GM12864 (cell line): ENCODE measurements at regions not wholly inside any gene's neighbourhood (a gene's known extent, or its start where the extent isn't known, plus 50 kb on each side); places are given as distances from the start of the nearest gene placed in this dataset.

Source experiments
- DNase-seq: peaks from one replicate; pipeline ENCODE4 v3.0.0-alpha.2; 2011; ENCODE audit warnings: low read depth
- H3K4me3 ChIP-seq: 2 replicates; pipeline ENCODE4 v1.5.1; 2011; ENCODE audit warnings: mild to moderate bottlenecking, low read depth, low read length, control low read depth
- TF ChIP-seq, protein P1 (sequence below): IDR thresholded peaks from 2 replicates; pipeline ENCODE4 v1.5.1; 2011; ENCODE audit warnings: low read depth, mild to moderate bottlenecking, moderate library complexity, low read length, control low read depth, inconsistent platforms; ENCODE audit errors: missing control alignments

DNA sequence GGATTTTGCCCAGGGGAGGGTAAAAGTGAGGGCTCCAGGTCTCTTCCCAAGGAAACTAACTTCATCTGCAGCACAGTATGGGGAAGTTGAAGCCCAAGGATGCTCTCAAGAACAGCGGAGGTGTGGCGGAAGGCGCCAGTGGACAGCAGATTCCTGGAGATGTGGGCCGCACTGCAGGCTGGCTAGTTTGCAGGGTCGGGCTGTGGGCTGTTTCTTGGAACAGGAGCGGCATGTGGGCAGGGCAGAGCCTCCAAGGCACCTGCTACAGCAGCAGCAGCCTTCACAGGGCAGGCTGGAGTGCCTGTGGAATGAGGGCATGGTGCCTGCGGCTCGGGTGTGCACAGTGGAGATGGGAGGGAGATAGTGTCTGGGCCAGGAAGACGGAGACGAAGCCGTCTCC, 100.0 kb upstream of the SFSWAP start:
- H3K4me3 ChIP-seq = no peak overlapping the region
- TF ChIP-seq, protein P1, sequence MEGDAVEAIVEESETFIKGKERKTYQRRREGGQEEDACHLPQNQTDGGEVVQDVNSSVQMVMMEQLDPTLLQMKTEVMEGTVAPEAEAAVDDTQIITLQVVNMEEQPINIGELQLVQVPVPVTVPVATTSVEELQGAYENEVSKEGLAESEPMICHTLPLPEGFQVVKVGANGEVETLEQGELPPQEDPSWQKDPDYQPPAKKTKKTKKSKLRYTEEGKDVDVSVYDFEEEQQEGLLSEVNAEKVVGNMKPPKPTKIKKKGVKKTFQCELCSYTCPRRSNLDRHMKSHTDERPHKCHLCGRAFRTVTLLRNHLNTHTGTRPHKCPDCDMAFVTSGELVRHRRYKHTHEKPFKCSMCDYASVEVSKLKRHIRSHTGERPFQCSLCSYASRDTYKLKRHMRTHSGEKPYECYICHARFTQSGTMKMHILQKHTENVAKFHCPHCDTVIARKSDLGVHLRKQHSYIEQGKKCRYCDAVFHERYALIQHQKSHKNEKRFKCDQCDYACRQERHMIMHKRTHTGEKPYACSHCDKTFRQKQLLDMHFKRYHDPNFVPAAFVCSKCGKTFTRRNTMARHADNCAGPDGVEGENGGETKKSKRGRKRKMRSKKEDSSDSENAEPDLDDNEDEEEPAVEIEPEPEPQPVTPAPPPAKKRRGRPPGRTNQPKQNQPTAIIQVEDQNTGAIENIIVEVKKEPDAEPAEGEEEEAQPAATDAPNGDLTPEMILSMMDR = no peak
- no peak for DNase-seq

DNA sequence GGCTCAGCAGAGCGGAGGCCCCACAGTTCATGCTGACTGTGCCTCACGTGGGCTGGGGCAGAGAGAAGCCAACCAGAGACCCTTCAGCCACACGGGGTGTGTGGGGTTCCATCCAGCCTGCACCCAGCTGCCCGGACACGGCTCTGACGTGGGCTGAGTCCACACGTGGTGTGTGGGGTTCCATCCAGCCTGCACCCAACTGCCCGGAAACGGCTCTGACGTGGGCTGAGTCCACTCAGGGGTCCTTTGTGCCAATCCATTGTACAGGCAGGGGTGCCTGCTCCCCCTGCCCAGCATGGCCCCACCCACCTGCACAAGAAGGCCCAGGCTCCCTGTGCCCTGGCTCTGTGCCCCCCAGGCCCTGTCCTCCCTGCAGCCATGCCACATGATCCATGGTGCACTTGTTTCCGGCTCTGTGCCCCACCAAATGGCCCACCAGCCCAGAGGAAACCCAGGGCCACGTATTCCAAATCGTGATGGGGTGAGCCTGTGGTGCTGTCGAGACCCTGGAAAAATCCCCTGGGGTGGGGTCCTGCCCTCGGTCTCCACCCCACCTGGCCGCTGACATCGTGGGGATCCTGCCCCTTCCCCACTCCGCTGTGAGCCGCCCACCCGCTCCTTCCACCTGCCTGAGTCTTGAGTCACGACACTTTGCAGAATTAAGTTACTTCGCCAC, 99.3 kb upstream of the SFSWAP start:
- TF ChIP-seq, protein P1 = no peak
- no peak overlapping the region for H3K4me3 ChIP-seq
- DNase-seq = no peak

DNA sequence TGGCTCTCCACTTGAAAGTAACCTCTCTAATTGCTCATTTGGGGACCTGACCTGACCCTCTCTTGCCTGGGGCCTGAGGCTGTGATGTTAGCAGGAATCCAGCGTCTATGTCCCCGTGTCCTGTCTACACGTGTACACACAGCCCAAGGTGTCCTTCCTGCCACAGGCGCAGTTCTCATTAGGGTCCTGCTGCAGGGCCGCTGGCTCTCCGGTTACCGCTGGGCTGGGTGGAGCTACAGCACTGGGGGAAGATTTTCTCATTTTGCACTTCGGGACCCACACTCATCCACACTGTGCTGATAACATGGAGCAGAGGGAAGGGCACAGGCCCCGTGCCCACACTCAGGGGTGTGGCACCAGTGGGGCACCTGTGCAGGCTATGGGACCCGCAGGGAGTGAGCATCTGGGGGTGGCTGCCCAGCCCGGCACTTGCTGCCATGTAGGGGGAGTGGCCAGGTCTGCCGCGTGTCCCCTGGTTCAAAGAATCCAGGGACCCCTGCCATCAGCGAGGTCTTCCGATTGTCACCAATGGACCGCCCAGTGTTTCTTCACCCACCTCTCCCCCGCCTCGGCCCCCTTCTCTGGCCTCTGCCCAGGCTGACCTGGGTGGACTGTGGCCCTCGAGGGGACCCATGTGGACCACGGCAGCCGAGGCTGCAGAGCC, 98.7 kb upstream of the SFSWAP start:
- H3K4me3 ChIP-seq = no peak overlapping the region
- no peak for DNase-seq
- TF ChIP-seq, protein P1 = no peak

DNA sequence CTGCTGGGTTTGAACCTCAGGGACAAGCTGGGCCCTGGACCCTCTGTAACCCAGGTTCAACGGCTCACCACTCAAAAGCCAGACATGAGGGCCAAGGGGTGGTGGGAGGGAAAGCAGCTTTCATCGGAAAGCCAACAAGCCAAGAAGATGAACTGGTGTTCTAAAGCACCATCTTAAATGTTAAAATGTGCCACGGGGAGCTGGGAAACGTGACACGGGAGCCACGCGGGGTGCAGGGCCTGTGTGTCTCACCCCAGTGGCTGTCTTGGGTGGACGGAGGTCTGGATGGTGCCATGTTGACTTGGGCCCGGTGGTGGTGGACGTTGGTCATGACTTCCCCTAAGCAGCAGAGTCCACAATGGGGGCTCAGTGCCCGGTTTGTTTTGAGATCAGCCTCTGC, 97.7 kb upstream of the SFSWAP start:
- no peak overlapping the region for H3K4me3 ChIP-seq
- TF ChIP-seq, protein P1 = no peak
- DNase-seq = no peak

DNA sequence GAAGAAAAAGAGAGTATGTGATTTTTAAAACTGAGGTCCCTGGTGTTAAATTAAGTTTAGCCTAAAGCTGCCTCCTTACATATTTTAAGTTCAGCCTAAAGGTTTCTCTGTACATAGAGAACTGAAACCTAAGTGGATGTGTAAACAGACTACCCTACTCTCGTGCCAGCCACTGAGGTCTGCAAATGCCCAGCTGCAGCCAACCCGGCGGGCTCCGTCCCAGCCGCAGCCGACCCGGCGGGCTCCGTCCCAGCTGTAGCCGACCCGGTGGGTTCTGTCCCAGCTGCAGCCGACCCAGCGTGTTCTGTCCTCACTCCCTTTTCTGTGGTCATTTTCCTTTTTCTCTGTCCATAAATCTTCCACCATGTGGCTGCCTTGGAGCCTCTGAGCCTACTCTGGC, 97.2 kb upstream of the SFSWAP start:
- DNase-seq = no peak
- no peak overlapping the region for H3K4me3 ChIP-seq
- TF ChIP-seq, protein P1 = no peak

DNA sequence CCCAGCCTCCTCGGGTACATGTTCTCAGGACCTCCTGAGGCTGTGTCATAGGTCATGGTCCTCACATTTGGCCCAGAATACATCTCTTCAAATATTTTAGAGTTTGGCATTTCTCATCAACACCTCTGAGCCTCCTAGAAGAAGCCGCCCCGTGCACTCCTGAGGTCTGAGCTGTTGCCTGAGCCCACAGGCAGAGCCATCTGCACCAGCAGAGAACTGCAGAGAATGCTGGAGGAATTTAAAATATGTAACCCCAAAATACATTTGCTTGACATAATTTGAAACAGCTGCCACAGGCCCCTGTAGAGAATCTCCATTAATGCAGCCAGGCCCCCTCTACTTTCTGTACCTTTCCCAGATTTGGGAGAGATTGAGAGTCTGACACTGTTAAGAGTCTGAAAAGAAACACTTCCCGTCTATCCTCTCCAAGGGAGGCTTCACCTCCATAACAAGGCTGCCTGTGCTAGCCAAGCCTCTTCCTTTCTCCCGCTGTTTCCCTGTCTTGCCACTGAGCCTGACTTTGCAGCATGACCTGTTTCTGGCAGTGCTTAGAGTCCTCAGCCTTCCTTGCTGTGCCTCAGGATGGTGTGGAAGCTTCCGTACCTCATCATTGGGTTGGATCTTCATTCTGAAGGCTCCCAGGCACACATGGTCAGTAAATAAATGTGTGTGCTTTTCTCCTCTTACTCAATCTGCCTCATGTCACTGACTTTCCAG, 95.4 kb upstream of the SFSWAP start:
- TF ChIP-seq, protein P1 = no peak
- no peak for DNase-seq
- no peak overlapping the region for H3K4me3 ChIP-seq
